DMS53 (cell line): ENCODE measurements at regions not wholly inside any gene's neighbourhood (a gene's known extent, or its start where the extent isn't known, plus 50 kb on each side); places are given as distances from the start of the nearest gene placed in this dataset.

Experiments used
- DNase-seq: peaks from one replicate; lab custom pipeline; 2025; lab: John Stamatoyannopoulos, UW

- DNase-seq, result peak; percentile 41
Observed at GRCh38 chr12:92530706-92531105, 172.1 kb upstream of the PLEKHG7 start.

GRCh38 chr12:92529944-92530343 is 172.8 kb upstream of the PLEKHG7 start:
- DNase-seq, result no peak

- DNase-seq, result no peak
Observed at GRCh38 chr12:92528586-92528985, 174.2 kb upstream of the PLEKHG7 start.

- DNase-seq, result peak; percentile 13
Observed at GRCh38 chr12:92528097-92528496, 174.7 kb upstream of the PLEKHG7 start.

- DNase-seq, result no peak
Observed at GRCh38 chr12:92524489-92524888, 178.3 kb upstream of the PLEKHG7 start.

- no peak for DNase-seq
Observed at GRCh38 chr12:92520511-92520910, 182.3 kb upstream of the PLEKHG7 start.

- no peak for DNase-seq
Observed at GRCh38 chr12:92519284-92519683, 183.5 kb upstream of the PLEKHG7 start.

GRCh38 chr12:92518071-92518470 is 184.7 kb upstream of the PLEKHG7 start:
- no peak for DNase-seq

- peak; percentile 24 for DNase-seq
Observed at GRCh38 chr12:92516277-92516600, 186.6 kb upstream of the PLEKHG7 start.

- no peak for DNase-seq
Observed at GRCh38 chr12:92513231-92513730, 189.5 kb upstream of the PLEKHG7 start.

- no peak for DNase-seq
Observed at GRCh38 chr12:92511786-92512185, 191.0 kb upstream of the PLEKHG7 start.

- no peak for DNase-seq
Observed at GRCh38 chr12:92509156-92509738, 193.5 kb upstream of the PLEKHG7 start.

GRCh38 chr12:92506891-92507290 is 195.9 kb upstream of the PLEKHG7 start:
- DNase-seq, result no peak

- DNase-seq, result no peak
Observed at GRCh38 chr12:92506460-92506859, 196.3 kb upstream of the PLEKHG7 start.

- DNase-seq, result peak; percentile 61
Observed at GRCh38 chr12:92505254-92506231, 197.2 kb upstream of the PLEKHG7 start.

GRCh38 chr12:92504594-92504981 is 198.2 kb upstream of the PLEKHG7 start:
- DNase-seq, result peak; percentile 12

- DNase-seq, result no peak
Observed at GRCh38 chr12:92503971-92504593, 198.7 kb upstream of the PLEKHG7 start.

GRCh38 chr12:92503029-92503931 is 199.5 kb upstream of the PLEKHG7 start:
- DNase-seq, result peak; percentile 17

GRCh38 chr12:92502417-92503028 is 200.3 kb upstream of the PLEKHG7 start:
- DNase-seq, result peak; percentile 23

- no peak for DNase-seq
Observed at GRCh38 chr12:92496790-92497189, 206.0 kb upstream of the PLEKHG7 start.

GRCh38 chr12:92495108-92495507 is 207.7 kb upstream of the PLEKHG7 start:
- DNase-seq, result no peak
